ENCODE measurements at regions not wholly inside any gene's neighbourhood (a gene's known extent, or its start where the extent isn't known, plus 50 kb on each side); places are given as distances from the start of the nearest gene placed in this dataset.

DNA sequence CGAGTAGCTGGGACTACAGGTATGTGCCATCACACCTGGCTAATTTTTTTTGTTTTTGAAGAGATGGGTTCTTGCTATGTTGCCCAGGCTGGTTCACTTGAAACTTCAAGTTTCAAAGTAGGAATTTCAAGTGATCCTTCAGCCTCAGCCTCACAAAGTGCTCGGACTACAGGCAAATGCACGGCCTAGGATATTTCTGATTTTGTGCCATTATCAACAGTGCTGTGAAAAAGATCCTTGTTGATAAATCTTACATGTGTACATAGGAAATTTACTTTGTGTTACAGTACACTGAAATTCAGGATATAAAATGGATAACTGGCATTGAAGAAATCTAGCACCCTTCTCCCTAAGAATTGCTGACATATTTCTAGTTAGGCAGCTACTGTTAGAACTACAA, 184.6 kb upstream of the PRDM1 start:
- no peak for DNase-seq

DNA sequence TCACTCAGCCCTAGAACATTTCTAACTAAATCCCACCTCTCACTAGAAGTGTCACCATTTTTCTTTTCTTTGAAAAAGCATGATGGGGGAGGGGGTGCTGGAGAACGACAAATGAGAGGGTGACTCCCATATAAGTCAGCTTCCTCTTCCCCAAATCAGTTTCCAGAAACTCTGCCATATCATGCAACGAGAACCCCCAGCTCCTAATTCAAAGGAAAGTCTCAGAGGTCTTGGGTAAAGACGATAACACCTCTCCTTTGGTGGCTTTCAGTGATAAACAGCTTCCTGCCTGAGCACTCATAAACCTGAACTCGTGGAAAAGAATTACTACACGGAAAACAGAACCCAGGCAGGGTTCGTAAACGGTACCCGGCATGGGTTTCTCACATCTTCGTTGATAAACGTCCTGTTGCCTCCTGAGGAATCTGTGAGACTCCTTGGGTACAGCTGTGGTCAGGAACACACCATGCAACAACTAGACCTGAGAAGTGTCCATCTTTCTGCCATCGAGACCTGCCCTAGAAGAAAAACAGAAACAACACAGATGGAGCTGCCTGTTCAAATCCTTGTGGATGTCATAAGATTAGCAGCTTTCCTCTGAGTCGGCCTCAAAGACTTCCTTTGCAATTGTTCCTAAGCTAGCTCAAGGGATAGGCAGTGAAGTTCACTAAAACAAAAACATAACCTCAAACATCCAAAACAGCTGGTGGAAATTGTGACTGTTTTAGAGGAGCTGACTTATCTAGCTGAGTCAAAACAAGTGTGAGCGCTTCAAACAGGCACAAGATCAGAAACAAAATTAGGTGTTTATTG, 185.8 kb upstream of the PRDM1 start:
- DNase-seq = no peak

DNA sequence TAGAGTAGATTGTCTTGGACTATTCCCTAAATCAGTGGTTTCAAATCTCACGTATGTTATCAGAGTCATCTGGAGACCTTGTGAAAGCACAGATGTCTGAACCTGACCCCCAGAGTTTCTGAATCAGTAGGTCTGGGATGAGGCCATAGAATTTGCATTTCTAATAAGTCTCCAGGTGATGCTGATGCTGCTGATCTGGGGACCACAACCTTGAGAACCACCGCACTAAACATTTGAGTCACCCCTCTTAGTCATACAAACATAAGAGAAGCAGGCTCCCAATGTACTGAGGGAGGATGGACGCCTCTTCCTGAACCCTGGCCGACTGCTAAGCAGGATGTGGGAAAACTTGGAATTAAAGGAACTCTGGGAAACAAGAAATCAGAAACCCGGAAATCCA, 187.8 kb upstream of the PRDM1 start:
- no peak for DNase-seq

DNA sequence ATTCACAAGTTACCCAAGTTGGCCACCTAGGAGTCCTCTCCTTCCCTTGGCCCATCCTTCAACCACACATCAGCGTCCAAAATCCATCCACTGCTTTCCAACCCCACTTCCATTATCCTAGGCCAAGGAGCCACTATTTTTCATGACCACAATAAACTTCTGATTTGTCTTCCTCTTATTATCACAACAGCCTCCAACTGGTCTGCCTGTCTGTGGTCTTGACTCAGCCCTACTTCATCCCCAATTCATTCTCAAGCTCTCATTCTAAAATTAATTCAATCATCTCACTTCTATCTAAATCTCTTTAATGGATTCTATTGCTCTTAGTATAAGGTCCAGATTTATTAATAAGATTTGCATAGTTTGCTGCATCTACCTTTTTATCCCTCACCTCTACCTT, 189.0 kb upstream of the PRDM1 start:
- no peak for DNase-seq

DNA sequence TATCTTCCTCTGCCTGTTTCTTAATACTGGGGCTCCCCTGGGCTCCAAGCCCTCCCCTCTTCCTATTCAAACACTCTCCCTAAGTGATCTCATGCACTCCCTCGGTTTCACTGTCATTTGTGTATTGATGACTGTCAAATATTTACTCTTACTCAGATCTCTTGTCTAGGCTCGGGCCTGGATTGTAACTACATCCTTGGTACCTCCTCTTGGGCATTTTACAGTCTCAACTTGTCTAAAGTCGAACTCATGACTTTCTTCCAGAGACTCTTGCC, 189.4 kb upstream of the PRDM1 start:
- DNase-seq = no peak

DNA sequence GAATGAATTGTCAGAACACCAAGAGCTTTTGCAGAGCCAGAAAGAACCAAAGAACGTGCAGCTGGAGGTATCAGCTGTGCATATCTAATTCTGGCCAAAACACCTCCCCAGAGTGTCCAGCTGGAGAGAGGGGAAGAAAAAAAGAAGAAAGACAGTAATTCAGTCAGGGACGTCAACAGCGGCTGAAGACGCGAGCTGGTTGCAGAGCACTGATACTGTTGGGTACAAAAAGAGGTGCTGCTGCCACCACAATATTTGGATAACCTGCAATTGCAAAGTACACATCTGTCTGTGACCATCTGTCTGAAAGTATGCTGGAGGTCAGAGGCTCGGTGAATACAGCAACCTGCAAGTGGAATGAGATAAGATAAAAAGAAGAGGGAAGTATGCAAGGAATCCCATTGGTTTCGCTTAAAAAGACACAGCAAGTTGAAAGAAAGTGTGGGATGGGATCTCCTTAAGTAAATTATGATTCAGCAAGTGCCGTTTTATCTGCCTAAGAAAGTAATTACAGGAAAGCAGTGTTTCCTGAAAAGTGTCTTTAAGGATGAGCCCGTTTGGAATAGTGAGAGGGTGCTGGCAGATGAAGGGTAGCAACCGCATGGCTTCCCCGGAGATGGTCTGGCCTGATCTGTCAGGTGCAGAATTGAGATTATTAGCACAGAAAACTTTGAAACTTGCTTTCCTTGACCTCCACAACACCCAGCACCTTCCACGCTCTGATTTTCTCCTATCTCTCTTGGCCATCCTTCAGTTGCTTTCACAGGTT, 189.9 kb upstream of the PRDM1 start:
- DNase-seq = peak; percentile 37

DNA sequence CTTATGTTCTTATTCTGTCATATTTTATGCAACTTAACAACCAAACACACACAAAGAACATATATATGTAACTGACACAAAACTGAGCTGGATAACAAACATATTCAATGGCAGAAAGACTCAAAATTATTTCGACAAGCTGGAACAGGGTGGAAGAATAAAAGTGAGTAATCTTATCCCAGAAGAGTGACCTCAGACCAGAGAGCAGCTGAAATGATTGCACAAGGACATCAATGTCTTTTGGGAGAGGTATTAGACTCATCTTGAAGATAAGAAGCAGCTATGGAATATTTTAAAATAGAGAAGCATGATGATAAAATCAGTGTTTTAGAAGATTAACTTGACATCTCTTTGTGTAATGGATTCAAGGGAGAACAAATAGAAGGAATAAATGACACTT, 191.6 kb upstream of the PRDM1 start:
- DNase-seq = no peak

DNA sequence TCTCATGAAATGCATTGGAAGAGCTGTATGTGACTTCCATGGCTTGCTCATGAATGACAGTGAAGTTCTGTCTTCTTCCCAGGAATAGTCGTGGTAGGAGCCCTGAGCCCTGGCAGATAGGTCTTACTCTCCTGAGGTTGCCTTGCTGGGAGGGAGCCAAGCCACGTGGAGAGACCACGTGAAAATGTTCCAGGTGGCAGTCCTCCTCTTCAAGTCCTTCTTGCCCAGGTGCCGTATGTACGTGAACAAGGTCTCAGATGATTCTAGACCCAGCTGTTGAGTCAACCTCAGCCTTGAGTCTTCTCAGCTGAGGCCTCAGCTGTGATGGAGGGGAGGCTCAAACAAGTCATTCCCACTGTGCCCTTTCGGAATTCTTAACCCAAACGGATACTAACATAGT, 192.4 kb upstream of the PRDM1 start:
- DNase-seq = no peak

DNA sequence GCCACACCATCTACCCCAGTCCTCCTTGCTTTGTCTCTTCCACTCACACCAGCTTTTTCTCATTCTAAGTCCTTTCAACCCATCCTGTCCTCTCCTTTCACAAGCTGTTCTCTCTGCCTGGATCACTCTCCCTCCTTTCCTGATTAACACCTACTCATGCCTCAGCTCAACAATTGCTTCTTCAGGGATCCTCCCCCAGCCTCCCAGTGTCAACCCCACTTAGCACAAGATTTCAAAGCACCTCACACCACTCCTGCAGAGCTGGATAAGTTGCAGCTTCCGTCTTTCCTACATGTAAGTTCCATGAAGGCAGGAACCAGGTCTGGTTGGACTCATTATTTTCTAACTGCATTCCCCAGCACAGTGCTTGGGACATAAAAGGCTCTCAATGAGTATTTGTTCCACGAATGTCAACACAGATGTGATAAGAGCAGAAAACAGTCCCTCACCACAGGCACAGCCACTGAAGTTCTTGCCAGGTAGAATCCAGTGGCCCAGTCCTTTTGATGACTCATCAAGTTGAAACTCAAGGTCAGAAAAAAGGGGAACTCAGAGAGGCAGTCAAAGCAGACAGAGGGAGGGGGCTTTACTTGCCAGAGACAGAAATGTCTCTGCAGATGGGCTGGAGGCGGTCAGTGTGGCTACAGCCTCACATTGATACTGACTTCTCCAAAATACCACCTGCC, 193.4 kb upstream of the PRDM1 start:
- DNase-seq = no peak

DNA sequence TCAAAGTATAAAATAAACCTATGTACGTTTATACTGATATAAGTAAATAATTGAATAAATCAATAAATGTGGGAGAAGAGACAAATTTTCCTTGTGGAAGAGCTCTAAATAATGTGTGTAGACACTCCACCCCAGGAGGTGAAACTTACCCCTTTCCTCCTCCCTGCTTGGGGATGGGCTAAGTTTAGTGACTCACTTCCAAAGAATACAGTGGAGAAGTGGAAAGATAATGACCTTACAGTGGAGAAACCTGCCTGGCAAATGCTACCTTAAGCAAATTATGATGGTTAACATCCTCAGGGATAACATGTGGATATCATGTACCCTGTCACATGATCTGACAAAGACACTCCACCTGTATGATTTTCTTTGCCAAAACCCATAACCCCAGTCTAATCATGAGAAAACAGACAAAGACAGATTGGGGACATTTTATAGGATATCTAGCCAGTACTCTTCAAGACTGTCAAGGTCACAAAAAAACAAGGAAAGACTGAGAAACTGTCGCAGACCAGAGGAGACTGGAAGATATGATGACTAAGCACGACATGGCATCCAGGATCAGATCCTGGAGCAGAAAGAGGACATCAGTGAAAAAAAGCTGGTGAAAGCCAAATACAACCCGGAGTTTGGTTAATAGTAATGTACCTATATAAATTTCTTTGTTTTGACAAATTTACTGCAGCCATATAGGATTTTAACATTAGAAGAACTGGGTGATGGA, 195.5 kb upstream of the PRDM1 start:
- DNase-seq = no peak

DNA sequence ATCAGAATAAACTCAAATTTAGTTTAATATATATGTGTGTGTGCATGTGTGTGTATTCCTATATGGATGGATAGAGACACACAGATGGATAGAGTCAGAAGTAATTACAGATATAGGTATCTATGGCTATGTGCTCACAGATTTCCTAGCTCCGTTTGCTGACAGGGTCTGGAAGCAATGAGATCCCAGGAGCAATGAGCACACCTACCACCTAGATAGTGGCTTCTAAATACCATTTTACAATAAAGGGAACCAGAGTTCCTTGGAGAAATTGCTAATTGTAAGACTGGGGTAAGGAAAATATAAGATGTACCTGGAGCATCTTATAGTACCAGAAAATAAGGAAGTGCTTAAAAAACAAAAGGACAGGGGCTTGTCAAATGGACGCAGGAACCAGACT, 196.2 kb upstream of the PRDM1 start:
- DNase-seq = no peak

DNA sequence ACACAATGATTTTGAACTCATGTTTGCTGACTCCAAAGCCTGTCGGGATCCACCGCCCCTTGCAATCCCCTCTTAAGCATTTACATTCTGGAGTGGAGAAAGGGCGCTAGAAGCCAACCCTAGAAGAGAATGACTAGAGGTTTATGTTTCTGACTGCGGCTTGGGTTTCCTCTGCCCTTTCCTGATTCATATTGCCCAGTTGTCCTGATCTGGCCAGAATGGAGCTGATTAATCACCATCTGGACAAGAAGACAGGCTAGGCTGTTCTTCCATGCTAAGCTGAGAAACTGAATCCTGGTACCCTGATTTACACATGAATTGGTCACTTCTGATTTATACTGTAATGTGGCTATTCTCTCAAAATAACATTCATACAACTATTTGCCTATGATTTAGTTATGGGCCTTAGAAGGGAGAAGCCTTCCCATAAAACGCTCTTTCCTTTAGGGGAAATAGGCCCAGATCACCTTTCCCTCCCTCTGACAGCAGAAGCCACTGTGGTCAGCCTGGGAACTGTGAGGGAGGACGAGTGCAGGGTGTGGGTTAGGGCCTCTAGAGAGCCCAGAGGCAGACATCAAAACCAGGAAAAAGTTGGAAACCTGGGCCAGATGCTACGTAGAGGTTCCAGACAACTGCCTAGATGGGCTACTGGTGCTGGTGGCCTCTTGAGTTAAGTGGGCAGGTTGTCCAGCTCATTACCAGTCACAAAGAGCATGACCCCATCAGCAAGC, 199.2 kb upstream of the PRDM1 start:
- DNase-seq = no peak

DNA sequence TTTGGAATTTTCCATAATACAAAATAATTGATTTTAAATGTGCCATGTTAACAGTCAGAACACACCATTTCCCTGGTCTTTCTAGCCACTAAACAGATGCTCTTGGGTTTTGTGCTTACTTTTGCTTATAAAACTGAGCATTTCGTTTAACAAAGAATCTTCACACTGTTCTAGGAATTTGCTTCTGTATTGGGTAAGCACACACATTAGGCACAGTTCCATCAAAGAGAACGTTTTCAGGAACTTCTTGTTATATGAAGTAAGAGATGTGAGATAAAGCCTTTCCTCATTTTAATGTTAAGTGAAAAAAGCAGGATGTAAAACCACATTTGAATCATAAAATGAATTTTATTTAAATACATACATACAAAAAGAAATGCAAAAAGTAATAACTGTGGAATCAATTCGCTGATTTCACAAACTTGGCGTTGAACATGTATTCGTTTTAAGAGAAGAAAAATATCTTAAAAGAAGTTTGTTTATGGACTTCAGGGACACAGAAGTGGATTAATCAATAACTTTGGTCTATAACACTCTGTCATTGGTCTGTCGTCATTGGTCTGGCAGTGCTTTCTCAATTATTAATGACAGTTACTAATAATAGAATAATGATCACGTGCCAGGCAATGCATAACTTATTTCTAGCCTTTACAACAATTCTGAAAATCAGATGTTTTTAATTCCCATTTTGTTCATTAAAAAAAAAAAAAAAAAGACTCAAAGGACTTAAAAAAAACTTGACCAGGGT, 199.9 kb upstream of the PRDM1 start:
- no peak for DNase-seq

DNA sequence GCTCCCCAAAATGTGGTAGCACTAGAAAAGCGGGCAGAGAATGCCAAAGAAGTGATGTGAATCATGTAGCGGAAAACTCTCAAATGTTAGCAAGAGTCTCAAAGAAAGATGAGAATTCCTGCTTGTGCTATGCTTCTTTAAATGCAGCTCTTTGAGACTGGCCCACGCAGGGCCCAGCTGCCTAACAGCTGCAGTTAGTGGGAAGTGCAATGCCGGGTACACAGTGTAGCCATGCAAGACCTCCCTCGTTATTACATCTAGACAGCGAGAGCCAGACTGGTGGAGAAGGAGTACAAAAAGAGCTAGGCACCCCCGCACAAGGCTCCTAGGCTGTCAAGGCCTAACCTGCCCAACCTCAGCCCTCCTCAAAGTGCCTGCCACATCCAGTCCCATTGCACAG, 201.7 kb upstream of the PRDM1 start:
- DNase-seq = no peak

DNA sequence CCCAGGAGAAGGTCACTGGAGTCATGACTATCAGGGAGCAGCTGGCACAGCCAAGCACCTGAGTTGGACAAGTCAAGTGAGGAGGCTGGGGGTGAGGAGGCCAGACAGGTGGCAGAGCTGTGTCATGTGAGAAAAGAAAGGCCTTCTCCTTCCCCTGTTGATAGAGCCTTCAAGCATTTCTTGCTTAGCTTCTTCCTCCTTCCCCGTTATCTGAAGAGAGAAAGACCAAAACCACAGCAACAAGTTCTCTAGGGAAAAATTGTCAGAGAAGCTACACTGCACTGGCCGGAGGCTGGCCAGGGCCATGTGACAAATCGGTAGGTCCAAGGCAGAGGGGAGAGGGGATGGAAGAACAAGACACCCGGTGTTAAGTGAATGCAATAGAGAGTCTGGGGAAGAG, 202.1 kb upstream of the PRDM1 start:
- DNase-seq = no peak

DNA sequence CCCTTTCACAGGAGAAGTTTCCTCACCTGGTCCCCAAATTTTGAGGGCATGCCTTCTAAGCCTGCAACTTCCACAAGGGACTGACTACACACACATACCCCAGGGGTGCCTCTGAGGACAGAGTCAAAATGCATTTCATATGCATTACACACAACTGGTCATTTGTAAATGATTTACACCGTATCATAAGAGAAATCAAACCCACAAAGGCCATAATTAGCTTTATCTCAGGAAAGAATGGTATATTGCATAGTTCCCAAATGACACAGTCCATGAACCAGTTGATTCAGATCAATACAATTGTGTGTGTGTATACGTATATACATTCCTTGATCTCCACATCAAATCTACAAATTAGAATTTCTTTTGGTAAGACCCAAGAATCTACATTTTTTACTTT, 203.3 kb upstream of the PRDM1 start:
- DNase-seq = no peak

DNA sequence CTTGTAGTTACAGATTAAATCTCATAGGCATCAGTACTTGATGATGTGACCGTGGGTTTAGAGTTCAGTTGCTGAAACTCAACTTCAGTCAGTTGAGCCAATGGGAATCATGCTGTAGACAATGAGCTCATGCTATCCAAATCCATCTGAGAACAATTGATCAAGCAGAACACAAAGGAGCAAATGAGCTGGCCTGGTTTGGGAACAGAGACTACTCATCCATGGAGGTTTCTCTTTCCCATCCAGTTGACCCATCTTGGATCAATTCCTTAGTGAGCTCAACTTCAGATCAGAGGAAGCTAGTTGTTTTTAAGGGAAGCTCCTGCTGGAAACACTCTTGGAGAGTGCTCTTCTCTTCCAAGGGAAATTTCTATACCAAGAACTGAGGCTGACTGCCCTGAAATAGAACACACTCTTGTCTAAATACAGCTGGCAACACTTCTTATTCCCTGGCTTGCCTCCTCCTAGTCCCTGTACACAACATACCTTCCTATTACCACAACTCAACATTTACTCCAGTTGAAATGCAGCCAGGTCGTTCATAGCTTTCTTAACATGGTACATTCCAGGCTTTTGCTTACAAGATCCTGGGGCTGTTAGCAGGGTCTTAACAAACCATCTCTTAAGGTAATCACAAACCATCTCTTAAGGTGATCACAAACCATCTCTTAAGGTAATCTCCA, 203.9 kb upstream of the PRDM1 start:
- no peak for DNase-seq

DNA sequence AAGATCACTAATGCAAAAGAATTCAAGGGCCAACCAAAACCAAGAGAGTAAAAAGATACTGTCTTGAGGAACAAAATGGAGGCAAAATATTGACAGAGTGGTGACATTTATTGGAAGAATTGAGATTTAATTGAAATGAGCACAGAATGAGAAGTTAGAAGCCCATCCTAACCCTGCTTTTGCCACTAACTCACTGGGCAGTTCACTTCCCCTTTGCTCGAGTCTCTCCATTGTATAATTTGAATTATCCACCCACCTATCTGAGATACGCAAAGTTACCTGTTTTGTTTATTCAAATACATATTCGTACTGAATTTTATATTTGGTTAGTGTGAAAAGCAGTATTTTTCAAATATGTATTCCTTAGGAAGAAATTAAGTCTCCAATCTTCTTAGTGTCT, 204.5 kb upstream of the PRDM1 start:
- no peak for DNase-seq

DNA sequence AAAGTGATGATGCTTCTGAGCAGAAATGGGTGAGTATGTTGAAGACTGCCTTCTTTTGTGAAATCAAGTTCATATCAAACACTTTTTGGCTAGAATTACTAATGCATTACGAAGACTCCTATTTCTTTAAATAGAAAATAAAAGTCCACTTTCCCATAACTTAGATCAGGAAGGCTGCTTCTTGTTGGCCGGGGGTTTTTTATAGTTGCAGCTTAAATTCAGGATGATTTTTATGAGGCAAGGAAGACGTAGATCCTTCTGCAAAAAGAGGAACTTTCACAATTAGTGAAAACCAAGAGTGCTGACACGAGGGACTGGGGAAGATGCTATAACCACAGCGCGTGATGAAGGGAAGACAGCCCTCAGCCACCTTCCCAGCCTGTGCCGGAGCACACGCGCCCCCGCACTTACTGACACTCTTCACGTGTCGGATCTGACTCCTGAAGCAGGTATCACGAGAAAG, 206.1 kb upstream of the PRDM1 start:
- DNase-seq = no peak

DNA sequence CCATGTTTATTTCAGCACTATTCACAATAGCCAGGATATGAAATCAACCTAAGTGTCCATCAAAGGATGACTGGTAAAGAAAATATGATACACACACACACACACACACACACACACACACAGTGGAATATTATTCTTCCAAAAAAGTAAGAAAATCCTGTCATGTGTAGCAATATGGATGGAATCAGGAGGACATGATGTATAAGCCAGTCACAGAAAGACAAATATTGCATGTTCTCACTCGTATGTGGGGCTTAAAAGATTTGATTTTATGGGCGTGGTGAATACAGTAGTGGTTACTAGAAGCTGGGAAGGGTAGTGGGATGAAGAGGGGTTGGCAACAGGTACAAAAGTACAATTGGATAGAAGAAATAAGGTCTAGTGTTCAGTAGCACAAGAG, 207.0 kb upstream of the PRDM1 start:
- DNase-seq = no peak

DNA sequence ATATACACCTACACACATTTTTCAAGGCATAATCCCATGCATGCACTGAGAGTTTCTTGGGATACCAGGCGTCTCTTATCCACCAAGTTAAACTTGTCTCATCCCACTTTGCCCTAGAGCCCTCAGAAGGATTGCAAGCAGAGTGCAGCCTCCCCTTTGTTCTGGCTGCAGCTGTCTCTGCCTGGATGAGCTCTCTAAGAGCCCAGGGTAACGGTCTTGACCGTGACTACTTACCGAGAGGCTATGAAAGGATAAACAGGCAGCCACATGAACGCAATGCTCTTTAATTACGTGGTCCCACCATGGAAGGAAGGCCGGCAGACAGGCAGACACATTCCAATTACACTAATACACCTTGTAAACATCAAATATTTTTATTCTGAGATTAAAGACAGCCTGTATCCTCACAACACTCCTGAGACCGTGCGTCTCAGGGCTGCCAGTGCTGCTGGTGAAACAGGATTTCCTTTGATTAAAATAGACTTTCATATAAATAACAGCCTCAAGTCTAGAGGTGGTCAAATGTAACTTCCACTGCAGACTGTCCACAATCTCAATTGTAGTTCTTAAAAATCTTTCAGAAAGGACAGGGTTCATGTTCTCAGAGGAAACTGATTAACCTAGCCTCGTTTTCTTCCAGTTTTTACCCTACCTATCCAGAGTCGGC, 210.0 kb upstream of the PRDM1 start:
- no peak for DNase-seq
